ENCODE measurements at regions not wholly inside any gene's neighbourhood (a gene's known extent, or its start where the extent isn't known, plus 50 kb on each side); places are given as distances from the start of the nearest gene placed in this dataset.

GRCh38 chr2:192328297-192328696 is 133.6 kb upstream of the TMEFF2 start:
- no peaks in the 10 kb centered on the region for H3K36me3 ChIP-seq
- H3K4me1 ChIP-seq = no peaks in the 10 kb centered on the region
- TF ChIP-seq, protein P1, sequence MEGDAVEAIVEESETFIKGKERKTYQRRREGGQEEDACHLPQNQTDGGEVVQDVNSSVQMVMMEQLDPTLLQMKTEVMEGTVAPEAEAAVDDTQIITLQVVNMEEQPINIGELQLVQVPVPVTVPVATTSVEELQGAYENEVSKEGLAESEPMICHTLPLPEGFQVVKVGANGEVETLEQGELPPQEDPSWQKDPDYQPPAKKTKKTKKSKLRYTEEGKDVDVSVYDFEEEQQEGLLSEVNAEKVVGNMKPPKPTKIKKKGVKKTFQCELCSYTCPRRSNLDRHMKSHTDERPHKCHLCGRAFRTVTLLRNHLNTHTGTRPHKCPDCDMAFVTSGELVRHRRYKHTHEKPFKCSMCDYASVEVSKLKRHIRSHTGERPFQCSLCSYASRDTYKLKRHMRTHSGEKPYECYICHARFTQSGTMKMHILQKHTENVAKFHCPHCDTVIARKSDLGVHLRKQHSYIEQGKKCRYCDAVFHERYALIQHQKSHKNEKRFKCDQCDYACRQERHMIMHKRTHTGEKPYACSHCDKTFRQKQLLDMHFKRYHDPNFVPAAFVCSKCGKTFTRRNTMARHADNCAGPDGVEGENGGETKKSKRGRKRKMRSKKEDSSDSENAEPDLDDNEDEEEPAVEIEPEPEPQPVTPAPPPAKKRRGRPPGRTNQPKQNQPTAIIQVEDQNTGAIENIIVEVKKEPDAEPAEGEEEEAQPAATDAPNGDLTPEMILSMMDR (IDR thresholded peaks at IDR 0.05) = no peak
- H3K9me3 ChIP-seq = no peaks in the 10 kb centered on the region
- no peaks in the 10 kb centered on the region for H3K27me3 ChIP-seq
- H3K4me3 ChIP-seq = no peak overlapping the region
- intact Hi-C loops (cut with DNase I; ENCODE audit: low total_unique reads) = no loop called here
- DNase-seq = no peak
- no peak overlapping the region for H3K27ac ChIP-seq

DNA sequence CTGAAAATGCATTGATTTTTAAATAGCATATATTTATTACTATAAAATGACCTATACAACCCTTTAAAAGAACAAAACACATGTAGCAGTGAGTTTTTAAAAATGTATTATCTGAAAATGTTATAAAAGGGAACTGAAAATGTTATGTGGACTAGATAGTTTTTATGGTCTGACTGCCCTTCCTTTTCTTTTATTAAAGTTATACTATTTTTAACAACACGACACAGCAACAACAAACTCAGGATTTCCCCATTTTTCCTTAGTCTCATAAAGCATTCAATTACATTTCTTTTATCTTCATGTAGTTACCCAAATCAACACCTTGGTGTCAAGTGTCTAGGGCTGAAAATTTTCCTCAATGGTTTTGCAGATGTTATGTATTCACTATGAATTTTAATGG is 132.8 kb upstream of the TMEFF2 start:
- Histone ChIP-seq H3K4me1 (no peaks in the 10 kb centered on the region), H3K9me3 (no peaks in the 10 kb centered on the region), H3K27ac (no peak overlapping the region), H3K27me3 (no peaks in the 10 kb centered on the region), H3K4me3 (no peak overlapping the region), H3K36me3 (no peaks in the 10 kb centered on the region)
- DNase-seq = no peak
- TF ChIP-seq, protein P1 (IDR thresholded peaks at IDR 0.05) = no peak
- intact Hi-C loops (cut with DNase I; ENCODE audit: low total_unique reads) = no loop called here

GRCh38 chr2:192315543-192315942 is 120.8 kb upstream of the TMEFF2 start:
- Histone ChIP-seq H3K36me3 (no peaks in the 10 kb centered on the region), H3K27ac (no peak overlapping the region), H3K27me3 (no peaks in the 10 kb centered on the region), H3K4me3 (no peak overlapping the region), H3K4me1 (no peaks in the 10 kb centered on the region), H3K9me3 (peaks cover 0 to 3% (median 0%) of the 10 kb centered on the region in 3 donors)
- TF ChIP-seq, protein P1 (IDR thresholded peaks at IDR 0.05) = no peak
- DNase-seq = no peak
- intact Hi-C loops (cut with DNase I; ENCODE audit: low total_unique reads) = no loop called here

- H3K27ac ChIP-seq = no peak overlapping the region
- intact Hi-C loops (cut with DNase I; ENCODE audit: low total_unique reads) = no loop called here
- no peak overlapping the region for H3K4me3 ChIP-seq
- H3K36me3 ChIP-seq = no peaks in the 10 kb centered on the region
- TF ChIP-seq, protein P1 (IDR thresholded peaks at IDR 0.05) = no peak
- no peaks in the 10 kb centered on the region for H3K4me1 ChIP-seq
- no peaks in the 10 kb centered on the region for H3K27me3 ChIP-seq
- H3K9me3 ChIP-seq = peaks cover 0 to 3% (median 0%) of the 10 kb centered on the region in 3 donors
- no peak for DNase-seq
Measured at GRCh38 chr2:192314800-192315481, 120.2 kb upstream of the TMEFF2 start.

DNA sequence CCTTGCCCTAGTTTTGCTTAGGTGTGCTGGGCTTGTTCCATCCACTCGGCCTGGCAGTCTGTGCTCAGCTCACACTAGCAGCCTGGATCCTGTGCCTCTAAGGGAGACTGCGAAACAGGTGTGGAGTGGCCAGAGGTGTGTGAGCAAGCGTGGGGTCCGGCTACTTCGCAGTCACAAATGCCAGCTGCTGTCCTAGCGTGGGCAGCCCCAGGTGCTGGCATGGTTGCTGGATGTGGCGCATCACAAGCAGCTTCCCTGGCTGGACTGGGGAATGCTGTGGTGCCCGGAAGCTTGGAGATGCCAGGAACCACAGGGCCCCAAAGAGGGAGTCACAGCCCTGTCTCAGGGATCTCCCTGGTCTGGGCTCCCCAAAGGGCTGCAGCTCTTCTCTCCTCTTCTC is 119.0 kb upstream of the TMEFF2 start:
- no peak for DNase-seq
- intact Hi-C loops (cut with DNase I; ENCODE audit: low total_unique reads) = no loop called here
- H3K4me1 ChIP-seq = no peaks in the 10 kb centered on the region
- H3K36me3 ChIP-seq = no peaks in the 10 kb centered on the region
- no peaks in the 10 kb centered on the region for H3K27me3 ChIP-seq
- no peak overlapping the region for H3K27ac ChIP-seq
- peaks cover 0 to 3% (median 0%) of the 10 kb centered on the region in 3 donors for H3K9me3 ChIP-seq
- TF ChIP-seq, protein P1 (IDR thresholded peaks at IDR 0.05) = no peak
- H3K4me3 ChIP-seq = no peak overlapping the region

Data from tibial artery (tissue), 4 donors.